ELF-1 (cell line): ENCODE measurements at regions not wholly inside any gene's neighbourhood (a gene's known extent, or its start where the extent isn't known, plus 50 kb on each side); places are given as distances from the start of the nearest gene placed in this dataset.

Experiments used
- DNase-seq: peaks from one replicate; pipeline ENCODE4 v3.0.0-alpha.2; 2016; ENCODE audit warnings: low read depth, low spot score

DNA sequence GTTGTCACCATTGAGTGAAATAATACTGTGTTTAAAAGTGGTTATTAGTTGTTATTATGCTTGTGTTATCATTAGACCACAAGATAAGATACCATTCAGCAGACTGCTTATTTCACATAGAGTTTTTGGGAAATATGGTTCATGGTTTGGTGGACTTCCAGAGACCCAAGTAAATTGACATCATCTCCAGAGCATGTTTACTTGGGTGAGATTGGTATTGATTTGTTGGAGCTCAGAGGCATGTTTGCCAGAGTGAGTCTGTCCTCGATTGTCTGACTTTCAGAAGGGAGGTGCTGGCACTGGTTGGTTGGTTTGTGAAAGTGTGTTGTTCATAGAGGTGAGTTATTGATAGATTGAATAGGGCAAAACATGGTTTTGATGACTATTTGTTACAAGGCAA is 291.4 kb downstream of the TGFB2 start:
- DNase-seq: no peak

DNA sequence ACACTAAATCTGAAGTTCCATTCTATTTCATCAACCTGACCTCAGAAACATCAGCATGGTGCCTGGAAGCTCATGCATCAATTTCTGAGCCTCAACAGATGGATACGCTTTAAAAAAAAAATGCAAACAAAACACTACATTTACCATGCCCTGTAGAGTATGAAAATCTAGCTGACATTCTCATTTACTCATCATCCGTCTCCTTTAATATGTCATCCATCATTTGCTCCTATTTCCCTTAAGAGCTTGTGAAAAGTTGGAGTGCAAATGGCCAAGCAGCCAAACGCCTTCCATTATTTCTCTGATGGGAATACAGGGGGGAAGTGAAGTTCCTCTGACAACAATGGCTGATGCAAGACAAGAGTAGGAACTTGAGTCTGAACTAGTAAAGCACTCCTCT is 295.0 kb downstream of the TGFB2 start:
- DNase-seq: no peak

DNA sequence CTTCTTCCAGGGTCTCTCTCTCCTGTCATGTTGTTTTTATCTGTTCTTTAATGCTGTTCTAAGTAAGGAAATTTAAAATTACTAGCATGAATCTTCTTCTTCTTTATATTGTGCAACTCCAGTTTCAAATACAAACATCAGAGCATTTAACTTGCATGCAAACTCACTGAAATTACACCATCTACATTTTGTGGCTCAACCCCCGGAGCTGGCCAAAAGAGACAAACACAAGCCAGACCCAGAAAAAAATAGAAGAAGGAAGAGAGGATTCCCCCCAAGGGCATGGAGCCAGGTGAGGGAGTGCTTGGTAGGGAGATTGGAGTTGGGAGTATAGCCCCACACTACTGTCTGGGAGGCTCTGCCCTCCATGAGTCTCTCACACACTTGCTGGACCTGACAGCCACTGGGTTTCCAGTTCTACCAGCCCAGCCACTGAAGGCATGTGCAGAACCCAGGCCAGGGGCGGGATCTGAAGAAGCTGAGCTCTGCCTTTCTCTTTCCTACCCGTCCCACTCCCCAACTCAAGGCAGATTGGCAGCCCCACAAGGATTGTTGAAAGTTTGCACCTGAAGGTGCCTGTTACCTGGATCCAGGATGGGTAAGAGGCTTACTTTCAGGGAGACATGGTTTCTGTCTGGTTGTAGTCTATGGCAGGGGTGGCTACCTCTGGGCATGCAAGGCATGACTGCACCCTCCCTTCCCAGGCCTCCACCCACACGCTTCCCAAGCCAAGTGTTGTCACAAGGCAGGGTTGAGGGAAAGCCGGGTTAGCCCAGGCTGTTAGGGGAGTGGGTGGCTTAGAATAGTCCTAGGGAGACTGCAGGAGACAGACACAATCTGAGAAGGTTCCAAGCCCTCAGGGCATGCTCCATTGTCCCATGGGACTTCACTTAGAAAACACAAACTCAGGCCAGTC is 297.2 kb downstream of the TGFB2 start:
- DNase-seq: peak; percentile 77

DNA sequence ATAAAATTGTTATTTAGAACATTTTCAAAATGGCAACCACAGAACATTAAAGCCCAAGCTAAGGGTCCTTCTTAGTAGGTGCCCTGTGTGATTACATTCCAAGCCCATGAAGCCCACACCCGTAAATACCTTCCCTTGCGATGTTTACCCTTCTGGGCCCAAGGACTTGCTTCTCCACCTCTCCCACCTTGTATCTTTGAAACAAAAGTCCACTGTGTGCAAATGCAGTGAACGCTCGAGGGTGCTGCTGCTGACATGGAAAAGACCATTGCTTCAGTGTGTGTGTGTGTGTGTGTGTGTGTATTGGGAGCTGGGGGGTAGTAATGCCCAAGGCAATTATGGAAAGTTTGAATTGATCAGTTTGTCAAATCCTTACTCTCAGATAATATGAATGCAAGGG is 298.1 kb downstream of the TGFB2 start:
- peak; percentile 18 for DNase-seq

DNA sequence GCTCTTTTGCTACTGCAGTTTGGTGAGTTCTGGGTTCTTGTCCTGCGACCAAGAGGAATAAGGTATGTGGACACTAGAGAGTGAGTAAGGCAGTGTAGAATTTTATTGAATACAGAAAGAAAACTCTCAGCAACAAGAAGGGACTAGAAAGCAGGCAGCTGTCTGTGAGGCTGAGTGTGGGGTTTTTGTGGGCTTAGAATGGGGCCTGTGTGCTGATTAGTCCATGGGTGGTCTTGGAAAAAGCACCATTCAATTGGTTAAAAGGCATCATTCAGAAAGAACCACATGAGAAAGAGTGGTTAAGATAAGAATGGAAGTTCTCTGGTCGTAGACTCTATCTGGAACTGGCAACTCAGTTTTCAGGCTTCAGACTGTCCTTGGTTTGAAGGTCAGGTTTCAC is 298.8 kb downstream of the TGFB2 start:
- DNase-seq: peak; percentile 23

DNA sequence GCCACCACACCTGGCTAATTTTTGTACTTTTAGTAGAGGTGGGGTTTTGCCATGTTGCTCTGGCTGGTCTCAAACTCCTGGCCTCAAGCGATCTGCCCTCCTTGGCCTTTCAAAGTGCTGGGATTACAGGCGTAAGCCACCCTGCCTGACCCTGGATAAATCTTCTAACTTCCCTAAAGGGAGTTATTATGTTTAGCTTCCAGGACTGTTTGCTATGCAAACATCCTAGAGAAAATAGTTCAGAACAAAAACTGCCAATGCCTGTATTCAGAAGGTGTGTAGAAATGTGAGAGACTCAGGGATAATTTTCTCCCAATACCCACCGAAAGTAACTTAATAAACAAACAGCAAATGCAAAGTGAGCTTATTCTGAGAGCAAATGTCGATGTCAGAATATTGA is 301.2 kb downstream of the TGFB2 start:
- DNase-seq: no peak

DNA sequence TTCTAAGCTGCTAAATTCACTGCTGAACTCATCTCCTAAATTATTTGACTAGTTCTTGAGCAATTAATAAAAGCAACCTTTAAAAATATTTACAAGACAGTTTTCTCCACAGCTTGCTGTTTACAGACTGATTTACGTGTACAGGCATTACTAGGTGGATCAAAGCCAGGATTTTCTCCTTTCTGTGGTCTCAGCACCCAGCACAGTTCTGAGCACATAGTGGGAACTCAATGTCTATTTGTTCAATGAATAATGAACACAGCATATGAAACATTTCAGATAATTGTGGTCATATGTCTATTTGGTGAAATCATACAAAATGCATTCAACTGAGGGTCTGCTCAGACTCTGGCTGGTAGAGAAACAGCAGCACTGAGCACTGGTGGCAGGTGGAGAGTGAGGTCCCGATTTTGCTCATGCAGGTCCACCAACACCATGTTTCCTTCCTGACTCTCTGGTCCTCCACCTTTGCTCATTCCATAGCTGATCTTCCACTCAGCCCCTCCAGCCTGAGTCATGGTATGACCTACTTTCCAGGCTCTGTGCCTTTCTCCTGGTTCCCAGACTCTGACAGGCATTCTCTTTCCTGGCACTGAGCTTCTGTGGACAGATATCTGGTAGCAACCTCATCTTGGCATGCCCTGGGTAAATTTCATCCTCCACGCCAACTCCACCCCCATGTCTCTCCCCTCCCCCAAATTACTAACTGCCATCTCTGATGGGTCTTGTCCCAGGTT is 311.3 kb downstream of the TGFB2 start:
- no peak for DNase-seq

DNA sequence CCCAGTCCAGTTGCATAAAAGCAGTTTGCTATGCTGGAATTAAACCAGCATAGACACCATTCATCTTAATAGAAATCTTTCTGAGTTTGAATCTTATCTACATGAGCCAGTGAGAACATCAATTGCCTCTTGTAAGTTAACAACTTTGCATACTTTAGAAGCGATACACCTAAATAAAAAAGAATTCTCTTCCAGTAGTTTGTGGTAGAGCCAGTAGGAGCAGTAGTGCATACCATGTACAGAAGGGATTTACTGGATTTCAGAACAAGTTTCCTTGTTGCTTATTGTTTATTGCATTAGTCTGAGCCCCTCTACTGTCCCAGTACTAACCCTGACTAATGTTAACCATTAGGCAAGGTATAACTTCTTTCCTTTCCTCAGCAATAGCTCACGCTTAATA is 313.1 kb downstream of the TGFB2 start:
- no peak for DNase-seq

DNA sequence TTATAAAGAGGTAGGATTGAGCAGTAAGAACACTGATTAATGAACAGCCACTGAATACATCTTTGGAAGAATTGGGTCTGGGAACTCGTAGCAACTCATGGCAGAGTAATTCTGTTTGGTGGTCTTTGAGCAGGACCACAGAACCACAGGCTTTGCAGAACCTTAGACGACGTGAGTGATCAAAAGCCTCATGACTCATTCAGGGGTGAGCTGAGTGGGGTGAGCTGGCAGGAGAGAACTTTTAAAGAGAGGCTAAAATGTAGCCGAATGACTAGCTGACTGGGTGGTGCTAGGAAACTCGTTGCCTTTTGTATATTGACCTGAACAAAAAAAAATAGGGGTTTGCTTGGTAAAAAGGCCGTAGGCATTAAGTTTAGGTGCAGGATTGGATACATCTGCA is 313.8 kb downstream of the TGFB2 start:
- DNase-seq: peak; percentile 19

DNA sequence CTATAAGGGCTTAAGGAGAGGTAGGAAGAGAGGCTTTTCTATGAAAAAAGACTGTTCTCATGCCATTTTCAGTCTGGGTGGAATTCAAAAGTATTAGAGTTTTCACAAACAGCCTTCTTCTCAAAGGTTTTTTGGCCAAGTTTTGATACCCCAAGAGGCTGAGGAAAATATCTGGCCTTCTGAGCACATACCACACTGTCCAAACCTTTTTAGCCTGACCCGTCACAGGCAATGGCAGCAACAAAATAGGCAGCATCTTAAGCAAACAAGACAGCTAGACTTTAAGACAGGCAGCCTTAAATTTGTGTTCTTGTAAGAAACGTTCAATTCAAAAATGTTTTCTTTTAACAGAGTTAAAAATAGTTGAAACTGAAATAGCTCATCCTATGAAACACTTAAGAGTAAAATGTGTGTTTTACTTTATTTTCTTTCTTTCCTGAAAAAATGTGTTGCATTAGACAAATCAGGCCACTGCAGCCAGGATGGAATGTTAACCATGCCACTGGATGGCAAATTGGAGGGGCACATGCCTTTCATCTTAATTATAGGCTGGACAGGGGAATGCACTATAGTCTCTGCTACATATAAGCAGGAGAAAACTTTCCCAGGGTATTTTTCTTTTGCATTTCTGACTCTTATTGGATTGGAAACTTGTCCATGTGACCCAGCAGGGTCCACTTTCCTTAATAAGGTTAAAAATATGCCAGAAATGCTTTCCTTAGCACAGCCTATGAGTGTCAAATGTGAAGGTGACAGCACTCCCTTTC is 315.0 kb downstream of the TGFB2 start:
- peak; percentile 6 for DNase-seq

DNA sequence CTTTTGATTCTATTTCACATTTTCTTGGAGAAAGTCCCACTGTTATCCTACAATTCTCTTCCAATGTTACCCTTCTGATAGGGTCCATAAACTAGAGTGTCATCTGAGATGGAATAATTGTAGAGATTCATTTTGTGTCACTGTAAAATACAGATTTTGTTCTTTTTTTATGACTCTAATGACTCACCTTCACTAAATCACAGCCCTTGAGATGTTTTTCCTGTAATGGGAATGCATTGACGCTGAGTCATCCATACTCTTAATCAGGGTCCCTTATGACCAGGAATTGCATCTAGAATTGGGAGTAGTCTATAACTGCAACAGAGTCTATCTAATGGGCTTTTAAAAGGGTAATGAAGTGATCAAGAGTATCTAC is 315.5 kb downstream of the TGFB2 start:
- no peak for DNase-seq

DNA sequence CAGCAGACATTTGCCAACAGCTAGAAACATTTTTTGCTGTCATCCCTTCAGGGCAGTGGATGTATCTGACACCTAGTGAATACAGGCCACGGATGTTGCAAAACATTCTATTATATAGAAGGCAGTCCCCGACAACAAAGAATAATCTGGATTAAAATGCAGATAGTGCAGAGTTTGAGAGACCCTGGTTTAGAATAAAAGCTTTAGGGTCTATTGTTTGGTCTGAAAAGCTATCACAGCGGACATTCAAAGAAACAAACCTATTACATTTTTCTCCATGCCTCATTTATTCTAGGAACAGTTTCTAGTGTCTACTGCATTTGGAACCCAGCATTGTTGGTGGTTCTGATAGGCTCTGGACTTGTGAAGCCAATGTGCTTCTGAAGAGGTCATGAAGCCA is 316.3 kb downstream of the TGFB2 start:
- no peak for DNase-seq

DNA sequence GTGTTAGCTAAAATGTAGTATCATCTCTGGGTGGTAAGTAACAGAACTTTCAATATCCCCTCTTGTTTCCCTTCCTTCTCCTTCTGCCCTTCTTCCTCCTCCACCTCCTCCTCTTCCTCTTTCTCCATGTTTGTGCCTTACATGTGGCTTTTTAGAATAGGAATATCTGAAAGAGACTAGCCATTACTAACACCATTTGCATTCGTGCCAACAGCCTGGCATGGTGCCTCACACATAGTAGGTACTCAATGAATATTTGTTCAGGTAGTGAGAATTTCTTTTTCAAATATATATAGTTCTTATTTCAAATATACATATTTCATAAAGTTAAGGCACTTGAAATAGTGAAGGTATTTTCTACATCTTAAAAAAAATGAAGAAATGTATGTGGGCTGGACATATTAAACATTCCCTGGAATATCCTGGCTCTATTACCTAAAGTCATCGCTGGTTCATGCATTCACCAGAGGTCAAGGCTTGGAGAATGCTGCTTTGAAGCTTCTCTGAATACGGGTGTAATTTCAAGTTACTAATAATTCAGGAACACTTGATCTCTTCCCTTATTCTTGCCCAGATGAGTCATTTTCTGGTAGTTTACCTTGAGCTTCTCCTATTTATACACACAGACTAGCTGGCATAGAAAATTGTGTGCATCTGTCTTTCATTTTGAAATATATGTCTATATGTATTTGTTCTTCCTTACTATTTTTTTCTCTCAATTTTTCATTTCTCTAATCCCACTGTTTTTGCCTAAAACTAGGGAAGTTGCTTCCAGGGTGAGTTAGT is 319.4 kb downstream of the TGFB2 start:
- DNase-seq: no peak

DNA sequence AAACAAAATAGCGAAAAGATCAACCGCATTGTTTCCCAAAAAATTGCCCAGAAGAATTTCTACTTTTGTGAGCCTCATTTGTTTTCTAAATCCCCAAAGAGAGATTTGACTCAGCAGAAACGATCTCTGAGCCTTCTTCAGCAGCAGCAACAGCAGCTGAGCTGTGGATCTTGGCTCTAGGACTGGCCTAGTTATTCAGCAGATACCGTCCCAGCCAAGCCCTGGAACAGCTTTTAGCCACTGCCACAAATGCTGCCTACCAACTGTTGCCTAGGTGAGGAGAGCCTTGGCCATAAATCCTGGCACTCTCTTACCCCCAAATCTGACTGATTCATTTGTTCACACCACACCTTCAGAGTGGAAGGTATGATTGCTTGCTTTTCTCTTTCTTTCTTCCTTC is 320.1 kb downstream of the TGFB2 start:
- no peak for DNase-seq

DNA sequence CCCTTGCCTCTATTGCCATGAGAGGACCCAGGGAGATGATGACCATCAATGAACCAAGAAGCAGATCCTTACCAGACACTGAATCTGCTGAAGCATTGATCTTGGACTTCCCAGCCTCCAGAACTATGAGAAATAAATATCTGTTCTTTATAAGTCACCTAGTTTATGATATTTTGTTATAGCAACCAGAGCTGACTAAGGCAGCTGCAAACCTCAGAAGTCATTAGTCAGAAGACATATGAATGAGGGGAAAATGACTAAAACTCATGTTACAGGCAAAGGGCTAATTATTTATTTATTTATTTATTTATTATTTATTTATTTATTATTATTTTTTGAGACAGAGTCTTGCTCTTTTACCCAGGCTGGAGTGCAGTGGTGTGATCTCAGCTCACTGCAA is 321.1 kb downstream of the TGFB2 start:
- no peak for DNase-seq

DNA sequence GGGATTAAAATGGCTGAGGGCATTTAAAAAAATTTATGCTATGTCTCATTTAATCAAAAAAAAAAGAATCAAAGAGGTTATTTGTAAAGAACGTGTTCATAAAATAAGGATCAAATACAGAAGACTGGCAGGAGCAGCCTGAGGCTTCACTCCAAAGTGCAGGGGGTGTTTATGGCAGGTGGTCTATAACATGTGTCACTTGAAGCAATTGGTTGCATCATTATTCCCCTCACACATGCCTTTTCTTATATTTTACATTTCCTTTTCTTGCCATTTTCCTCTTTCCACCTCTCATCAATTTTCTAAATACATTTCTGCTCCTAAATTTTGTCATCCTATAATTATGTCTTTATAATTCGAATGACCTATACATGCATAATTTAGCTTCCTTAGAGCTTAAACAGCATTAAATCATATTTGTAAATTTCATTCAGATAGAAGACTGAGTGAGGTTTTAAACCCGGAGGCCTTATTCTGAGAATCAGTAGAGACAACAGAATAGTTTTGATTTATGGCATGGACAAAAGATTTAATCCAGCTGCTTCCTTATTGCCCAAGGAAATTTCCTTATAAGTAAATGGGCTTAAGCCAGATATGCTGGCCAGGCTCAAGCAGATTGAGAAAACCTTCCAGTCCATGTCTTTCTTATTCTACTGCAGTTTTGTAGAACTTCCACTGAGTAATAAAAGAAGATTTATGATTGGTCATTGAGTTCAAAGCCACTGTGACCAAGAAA is 322.8 kb downstream of the TGFB2 start:
- no peak for DNase-seq

DNA sequence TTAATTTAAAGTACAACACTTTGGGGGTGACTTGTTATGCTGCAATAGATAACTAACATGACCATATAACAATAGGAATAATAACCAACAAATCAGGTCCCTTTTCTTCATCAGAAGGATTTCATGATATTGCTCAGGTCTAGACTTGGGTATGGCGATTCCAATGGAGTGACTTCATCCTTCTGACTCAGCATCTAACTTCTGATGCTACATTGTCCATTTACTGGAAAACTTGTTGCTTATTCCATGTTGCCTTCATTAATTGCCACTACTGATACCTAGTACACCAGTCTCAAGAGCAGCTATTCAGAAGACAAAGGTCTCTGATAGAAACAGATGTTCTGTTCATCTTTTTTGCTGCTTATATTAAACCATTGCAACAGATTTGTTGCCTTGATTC is 324.3 kb downstream of the TGFB2 start:
- DNase-seq: no peak

DNA sequence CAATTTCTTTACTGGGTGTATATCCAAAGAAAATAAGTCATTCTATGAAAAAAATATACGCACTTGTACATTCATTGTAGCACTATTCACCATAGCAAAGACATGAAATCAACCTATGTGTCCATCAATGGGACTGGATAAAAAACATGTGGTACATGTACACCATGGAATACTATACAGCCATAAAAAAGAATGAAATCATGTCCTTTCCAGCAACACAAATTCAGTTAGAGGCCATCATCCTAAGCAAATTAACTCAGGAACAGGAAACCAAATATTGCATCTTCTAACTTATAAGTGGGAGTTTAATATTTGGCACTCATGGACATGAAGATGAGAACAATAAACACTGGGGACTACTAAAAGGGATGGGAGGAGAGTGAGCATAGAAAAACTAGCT is 325.7 kb downstream of the TGFB2 start:
- DNase-seq: no peak

DNA sequence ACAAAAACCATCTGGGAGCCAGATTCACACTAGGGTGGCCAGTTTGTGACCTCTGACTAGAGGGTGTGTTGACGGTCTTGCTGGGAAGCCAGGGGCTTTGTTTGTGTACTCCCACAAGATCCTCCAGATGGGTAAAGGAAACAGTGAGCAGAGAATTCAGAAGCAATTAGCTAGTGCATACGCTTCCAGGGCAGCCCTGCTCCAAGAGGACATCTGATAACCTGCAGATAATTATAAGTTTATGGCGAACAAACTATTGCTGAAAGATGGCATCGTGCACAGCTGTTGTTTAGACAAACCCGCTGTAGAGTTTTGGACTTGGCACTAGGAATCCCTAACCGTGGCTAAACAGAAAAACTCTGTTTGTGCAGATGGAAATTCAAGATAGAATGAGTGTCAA is 326.4 kb downstream of the TGFB2 start:
- DNase-seq: peak; percentile 3

DNA sequence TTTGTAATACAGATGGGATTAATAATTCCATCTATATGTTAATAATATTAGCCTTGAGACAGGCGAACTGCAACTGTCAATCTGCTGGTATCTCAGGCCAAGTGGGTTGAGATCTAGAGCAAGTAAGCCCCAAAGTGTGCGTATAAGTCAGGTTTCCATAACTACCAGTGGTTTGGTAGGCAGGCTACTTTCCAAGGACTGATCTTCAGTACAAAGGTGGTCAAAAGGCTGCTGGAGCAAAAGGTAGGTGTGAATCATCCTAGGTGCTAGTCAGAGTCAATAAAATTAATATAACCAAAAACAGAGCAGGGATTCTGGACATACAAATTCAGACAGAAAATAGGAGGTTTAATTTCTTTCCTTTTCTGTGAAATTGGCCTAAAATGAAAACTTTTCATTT is 328.0 kb downstream of the TGFB2 start:
- DNase-seq: no peak

DNA sequence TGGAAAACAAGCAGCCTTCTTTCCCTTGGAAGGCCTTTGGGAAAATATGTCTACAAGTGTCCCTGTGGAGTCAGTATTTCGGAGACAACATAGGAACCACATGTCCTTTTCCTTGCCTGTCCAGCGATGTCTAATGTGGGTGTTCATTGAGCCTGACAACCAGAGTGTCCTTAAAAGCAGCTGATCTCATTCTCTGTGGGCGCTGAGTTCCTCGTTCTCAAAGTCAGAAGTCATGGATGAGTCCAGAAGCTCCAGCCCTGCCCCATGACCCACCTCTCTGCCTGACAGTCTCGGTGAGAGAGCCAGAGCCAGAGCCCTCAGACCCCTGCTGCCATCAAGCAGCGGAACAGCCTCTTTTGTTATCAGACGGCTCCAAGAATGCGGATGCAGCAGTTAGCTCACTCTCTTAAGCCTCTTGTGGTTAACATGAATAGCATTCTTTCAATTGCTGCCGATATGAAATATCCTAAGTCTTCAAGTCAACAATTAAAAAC is 329.2 kb downstream of the TGFB2 start:
- peak; percentile 83 for DNase-seq
